ENCODE measurements at regions not wholly inside any gene's neighbourhood (a gene's known extent, or its start where the extent isn't known, plus 50 kb on each side); places are given as distances from the start of the nearest gene placed in this dataset.
"Not testable (repeated sequence)": the region's sequence is repeated elsewhere in the genome, so short reads cannot be mapped to it uniquely, and the experiment has no call there.

DNA sequence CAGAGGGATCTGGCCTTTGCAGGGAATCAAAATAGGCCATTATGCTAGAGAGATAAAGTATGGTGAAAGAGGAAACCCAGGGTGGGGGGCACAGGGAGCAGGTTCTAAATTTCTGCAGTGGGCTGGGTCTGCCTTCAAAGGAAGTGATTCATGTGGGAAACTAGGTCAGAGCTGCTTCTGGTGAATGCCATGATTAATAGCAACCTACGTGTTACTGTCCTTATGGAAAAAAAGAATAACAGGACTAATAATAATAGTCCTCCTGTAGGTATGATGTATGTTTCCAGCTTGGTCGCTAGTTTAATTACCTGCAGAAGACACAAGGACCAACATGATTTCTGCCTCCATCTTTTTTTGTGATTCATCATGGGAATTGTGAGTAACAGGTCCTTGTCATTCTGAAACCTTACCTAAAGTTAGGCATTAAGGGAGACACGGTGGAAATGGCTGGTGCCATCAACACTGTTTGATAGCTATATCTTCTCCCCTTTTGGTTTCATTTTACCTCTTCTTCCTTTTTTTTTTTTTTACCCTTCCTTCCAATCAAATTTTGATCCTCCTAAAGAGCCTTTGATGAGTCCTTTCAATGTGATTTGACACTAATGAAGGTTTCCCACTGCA is 180.4 kb downstream of the CPEB2 start:
- peaks cover 3 to 7% (median 5%) of the 10 kb centered on the region in 3 donors for H3K4me1 Mint-ChIP-seq
- no peak overlapping the region for H3K27ac Mint-ChIP-seq
- H3K9me3 Mint-ChIP-seq = peaks cover 0 to 2% (median 0%) of the 10 kb centered on the region in 3 donors
- H3K36me3 Mint-ChIP-seq = no peaks in the 10 kb centered on the region
- H3K4me3 Mint-ChIP-seq = peak overlapping the region in 2 of 4 donors; percentile 5 to 67
- H3K27me3 Mint-ChIP-seq = no peaks in the 10 kb centered on the region

DNA sequence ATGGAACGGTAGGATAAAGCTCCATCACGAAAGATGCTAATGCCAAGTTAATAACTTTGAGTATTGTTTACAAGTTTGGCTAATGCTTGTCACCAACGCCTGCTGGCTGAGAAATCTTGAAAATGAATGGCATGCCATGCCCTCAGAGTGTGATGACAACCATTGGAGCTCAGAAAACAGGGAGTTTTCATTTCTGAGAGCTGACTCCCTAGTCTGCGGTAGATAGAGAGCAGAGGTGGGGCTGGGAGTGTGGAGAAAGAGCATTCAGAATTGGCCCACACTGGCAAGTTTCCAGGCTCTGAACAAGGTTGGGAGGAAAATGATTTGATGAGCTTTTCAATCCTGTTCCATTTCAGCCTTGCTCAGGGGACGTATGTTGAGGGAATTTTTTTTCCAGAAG is 183.9 kb downstream of the CPEB2 start:
- Mint-ChIP-seq H3K27ac (no peak overlapping the region), H3K4me1 (peaks cover 3 to 13% (median 11%) of the 10 kb centered on the region in 3 donors), H3K36me3 (no peaks in the 10 kb centered on the region), H3K9me3 (peaks cover 0 to 2% (median 0%) of the 10 kb centered on the region in 3 donors), H3K4me3 (no peak overlapping the region), H3K27me3 (no peaks in the 10 kb centered on the region)

- H3K36me3 Mint-ChIP-seq = no peaks in the 10 kb centered on the region
These were observed 184.5 kb downstream of the CPEB2 start for GRCh38 chr4:15186806-15187205.

GRCh38 chr4:15188605-15189539 is 186.6 kb downstream of the CPEB2 start:
- Mint-ChIP-seq H3K4me3 (peak overlapping the region in 1 of 4 donors; percentile 35), H3K27me3 (no peaks in the 10 kb centered on the region), H3K9me3 (no peaks in the 10 kb centered on the region), H3K27ac (no peak overlapping the region), H3K36me3 (no peaks in the 10 kb centered on the region), H3K4me1 (peaks cover 0 to 7% (median 6%) of the 10 kb centered on the region in 3 donors)

More at GRCh38 chr4:15186806-15187205, 184.5 kb downstream of the CPEB2 start:
- no peak overlapping the region for H3K27ac Mint-ChIP-seq
- H3K9me3 Mint-ChIP-seq = peaks cover 0 to 2% (median 0%) of the 10 kb centered on the region in 3 donors
- H3K27me3 Mint-ChIP-seq = no peaks in the 10 kb centered on the region
- no peak overlapping the region for H3K4me3 Mint-ChIP-seq
- peaks cover 3 to 13% (median 12%) of the 10 kb centered on the region in 3 donors for H3K4me1 Mint-ChIP-seq

GRCh38 chr4:15194520-15194919 is 192.2 kb downstream of the CPEB2 start:
- no peaks in the 10 kb centered on the region for H3K36me3 Mint-ChIP-seq
- H3K4me3 Mint-ChIP-seq = no peak overlapping the region
- no peak overlapping the region for H3K27ac Mint-ChIP-seq
- peaks cover 0 to 2% (median 0%) of the 10 kb centered on the region in 3 donors for H3K4me1 Mint-ChIP-seq
- peaks cover 2% of the 10 kb centered on the region for H3K27me3 Mint-ChIP-seq
- no peaks in the 10 kb centered on the region for H3K9me3 Mint-ChIP-seq

DNA sequence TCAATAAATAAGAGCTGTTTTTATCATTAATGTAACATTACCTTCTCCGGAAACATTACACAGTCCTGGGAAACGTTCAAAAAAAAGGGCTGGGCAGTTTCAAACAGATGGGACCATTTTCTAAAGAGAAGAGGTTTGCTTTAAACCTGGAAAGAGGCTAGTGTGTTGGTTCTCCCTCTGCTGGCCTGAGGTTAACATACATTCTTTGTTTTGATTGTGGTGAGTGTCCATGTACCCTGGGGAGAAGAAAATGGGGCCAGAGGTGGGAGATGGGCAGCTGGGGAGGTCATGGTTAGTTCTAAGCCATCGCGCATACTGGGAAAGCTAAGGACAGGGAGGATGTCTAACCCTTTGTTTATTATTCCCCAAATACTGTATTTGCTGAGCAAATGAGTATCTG is 194.7 kb downstream of the CPEB2 start:
- H3K4me1 Mint-ChIP-seq = no peaks in the 10 kb centered on the region
- H3K27me3 Mint-ChIP-seq = peaks cover 2% of the 10 kb centered on the region
- no peaks in the 10 kb centered on the region for H3K9me3 Mint-ChIP-seq
- no peak overlapping the region for H3K4me3 Mint-ChIP-seq
- no peaks in the 10 kb centered on the region for H3K36me3 Mint-ChIP-seq
- no peak overlapping the region for H3K27ac Mint-ChIP-seq

DNA sequence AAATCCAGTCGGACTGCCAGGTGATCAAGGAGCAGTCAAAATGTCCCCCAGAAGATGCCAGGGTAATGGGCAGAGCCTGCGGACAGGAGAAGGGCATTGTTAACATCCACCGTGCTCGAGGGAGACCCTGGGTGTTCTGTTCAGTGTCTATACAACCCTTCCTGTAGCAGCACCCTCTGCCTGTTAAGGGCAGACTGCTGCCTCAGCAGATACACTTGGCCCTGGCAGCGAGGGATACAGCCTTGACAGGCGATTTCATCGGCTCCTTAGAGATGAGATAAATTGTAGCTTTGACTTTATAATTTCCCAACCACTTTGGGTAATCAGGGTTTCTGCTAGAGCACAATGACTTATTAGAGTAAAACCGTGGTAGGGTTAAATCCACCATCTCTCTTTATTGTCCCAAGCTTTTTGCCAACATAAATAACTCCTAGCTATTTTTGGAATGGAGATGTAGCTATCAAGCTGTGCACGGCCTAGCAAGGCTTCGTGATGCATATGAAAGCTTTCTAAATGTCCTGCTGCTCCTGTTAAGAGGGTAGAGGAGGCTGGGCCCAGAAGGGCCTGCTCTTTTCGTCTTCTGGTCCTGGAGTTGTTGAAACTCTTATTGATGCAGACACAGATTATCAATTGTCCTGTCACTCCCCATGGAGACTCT is 195.9 kb downstream of the CPEB2 start:
- H3K27ac Mint-ChIP-seq = no peak overlapping the region
- no peaks in the 10 kb centered on the region for H3K9me3 Mint-ChIP-seq
- H3K36me3 Mint-ChIP-seq = no peaks in the 10 kb centered on the region
- no peaks in the 10 kb centered on the region for H3K4me1 Mint-ChIP-seq
- peaks cover 2% of the 10 kb centered on the region for H3K27me3 Mint-ChIP-seq
- no peak overlapping the region for H3K4me3 Mint-ChIP-seq

DNA sequence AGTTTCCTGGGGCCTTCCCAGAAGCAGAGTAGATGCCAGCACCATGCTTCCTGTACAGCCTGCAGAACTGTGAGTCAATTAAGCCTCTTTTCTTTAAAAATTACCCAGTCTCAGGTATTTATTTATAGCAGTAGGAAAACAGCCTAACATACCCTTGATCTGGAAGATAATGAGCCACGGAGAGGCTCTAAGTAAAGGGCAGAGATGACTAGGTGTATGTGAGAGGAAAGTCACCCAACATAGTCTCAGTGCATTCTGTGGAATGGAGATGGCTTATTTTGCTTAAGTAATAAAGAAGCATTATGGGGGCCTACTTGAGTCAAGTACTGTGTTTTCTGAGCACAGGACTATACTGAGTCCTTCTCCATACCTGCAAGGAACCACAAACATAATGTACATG is 199.5 kb downstream of the CPEB2 start:
- Mint-ChIP-seq H3K27me3 (peaks cover 1% of the 10 kb centered on the region), H3K4me3 (no peak overlapping the region), H3K36me3 (no peaks in the 10 kb centered on the region), H3K4me1 (peaks cover 0 to 2% (median 0%) of the 10 kb centered on the region in 3 donors), H3K27ac (no peak overlapping the region), H3K9me3 (peaks cover 3 to 13% (median 6%) of the 10 kb centered on the region in 3 donors)

GRCh38 chr4:15202481-15202880 is 200.2 kb downstream of the CPEB2 start:
- H3K27me3 Mint-ChIP-seq = peaks cover 1% of the 10 kb centered on the region
- no peak overlapping the region for H3K4me3 Mint-ChIP-seq

DNA sequence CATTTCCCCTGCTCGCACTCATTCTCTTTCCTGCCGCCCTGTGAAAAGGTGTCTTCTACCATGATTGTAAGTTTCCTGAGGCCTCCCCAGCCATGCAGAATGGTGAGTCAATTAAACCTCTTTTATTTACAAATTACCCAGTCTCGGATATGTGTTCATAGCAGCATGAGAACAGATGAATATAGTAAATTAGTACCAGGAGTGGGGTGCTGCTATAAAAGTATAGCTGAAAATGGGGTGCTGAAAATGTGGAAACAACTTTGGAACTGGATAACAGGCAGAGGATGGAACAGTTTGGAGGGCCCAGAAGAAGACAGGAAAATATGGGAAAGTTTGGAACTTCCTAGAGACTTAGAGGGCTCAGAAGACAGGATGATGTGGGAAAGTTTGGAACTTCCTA is 204.2 kb downstream of the CPEB2 start:
- not testable (repeated sequence) for H3K4me1 Mint-ChIP-seq, H3K27me3 Mint-ChIP-seq, H3K36me3 Mint-ChIP-seq, H3K4me3 Mint-ChIP-seq, H3K27ac Mint-ChIP-seq
- H3K9me3 Mint-ChIP-seq = peaks cover 5 to 30% (median 11%) of the 10 kb centered on the region in 3 donors

More at GRCh38 chr4:15202481-15202880, 200.2 kb downstream of the CPEB2 start:
- peaks cover 5 to 20% (median 7%) of the 10 kb centered on the region in 3 donors for H3K9me3 Mint-ChIP-seq
- no peak overlapping the region for H3K27ac Mint-ChIP-seq
- H3K4me1 Mint-ChIP-seq = peaks cover 0 to 2% (median 0%) of the 10 kb centered on the region in 3 donors
- H3K36me3 Mint-ChIP-seq = no peaks in the 10 kb centered on the region

DNA sequence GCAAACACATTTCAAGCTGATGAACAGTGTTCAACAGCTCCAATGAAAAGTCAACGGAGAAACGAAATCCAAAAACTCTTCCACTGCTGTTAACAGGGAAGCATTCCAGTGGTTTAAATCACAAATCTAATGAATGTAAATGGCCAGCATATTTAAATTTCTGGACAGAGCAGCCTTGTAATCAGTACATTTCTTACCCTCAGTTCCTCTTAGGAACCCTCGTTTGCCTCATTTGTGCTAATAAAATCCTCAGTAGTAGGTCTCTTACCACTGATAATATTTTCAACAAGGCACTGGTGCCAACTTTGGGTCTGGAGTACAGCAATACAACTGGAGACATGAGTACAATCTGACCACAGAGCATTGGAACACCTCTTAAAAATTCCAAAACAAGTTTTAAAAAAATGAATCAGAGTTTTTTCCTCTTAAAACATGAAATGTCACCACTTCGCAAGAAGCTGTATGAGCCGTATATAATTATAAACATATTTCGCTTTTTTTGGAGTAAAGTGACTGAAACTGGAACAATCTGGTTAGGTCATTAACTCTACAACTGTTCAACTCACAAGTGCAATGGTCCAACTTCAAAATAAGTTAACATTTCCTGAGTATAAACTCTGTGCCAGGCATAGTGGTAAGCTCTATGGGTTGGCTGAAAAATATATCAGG is 211.2 kb downstream of the CPEB2 start:
- H3K36me3 Mint-ChIP-seq = peaks cover 1% of the 10 kb centered on the region
- peaks cover 2% of the 10 kb centered on the region for H3K27me3 Mint-ChIP-seq
- H3K27ac Mint-ChIP-seq = no peak overlapping the region
- H3K4me3 Mint-ChIP-seq = no peak overlapping the region
- H3K4me1 Mint-ChIP-seq = no peaks in the 10 kb centered on the region
- peaks cover 0 to 2% (median 2%) of the 10 kb centered on the region in 3 donors for H3K9me3 Mint-ChIP-seq

DNA sequence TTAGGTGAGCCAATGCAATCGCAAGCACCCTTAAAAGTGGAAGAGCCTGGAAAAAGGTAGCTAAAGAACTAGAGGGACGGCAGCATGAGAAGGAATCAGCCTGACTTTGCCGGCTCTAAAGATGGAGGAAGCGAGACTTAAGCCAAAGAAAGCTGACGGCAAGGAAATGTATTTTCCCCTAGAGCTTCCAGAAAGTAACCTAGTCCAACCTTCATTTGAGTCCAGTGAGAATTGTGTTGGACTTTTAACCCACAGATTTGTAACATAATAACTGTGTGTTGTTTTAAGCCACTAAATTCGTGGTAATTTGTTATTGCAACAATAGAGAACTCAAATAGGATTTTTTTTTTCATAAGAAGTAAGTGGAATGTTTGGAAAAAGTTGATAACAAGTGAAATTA is 212.7 kb upstream of the C1QTNF7 start:
- no peaks in the 10 kb centered on the region for H3K9me3 Mint-ChIP-seq
- H3K4me3 Mint-ChIP-seq = no peak overlapping the region
- H3K27ac Mint-ChIP-seq = no peak overlapping the region
- no peaks in the 10 kb centered on the region for H3K4me1 Mint-ChIP-seq
- peaks cover 2% of the 10 kb centered on the region for H3K27me3 Mint-ChIP-seq
- peaks cover 1% of the 10 kb centered on the region for H3K36me3 Mint-ChIP-seq

DNA sequence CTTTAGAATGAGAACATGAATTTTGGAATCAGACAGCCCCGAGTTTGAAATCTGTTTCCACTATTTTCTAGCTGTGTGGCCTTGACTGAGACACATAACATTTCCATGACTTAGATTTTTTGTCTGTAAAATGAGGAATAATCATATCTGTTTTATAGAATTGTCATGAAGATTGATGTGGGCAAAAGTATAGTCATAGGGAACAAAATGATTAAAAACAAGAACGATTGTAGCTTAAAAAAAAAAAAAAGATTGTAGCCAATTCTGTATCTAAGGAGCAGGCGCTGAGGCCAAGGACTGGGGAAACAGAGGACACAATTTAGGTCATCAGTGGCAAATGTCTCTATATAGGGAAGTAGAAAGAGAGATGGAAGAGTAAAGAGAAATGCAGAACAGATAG is 201.6 kb upstream of the C1QTNF7 start:
- no peaks in the 10 kb centered on the region for H3K4me1 Mint-ChIP-seq

DNA sequence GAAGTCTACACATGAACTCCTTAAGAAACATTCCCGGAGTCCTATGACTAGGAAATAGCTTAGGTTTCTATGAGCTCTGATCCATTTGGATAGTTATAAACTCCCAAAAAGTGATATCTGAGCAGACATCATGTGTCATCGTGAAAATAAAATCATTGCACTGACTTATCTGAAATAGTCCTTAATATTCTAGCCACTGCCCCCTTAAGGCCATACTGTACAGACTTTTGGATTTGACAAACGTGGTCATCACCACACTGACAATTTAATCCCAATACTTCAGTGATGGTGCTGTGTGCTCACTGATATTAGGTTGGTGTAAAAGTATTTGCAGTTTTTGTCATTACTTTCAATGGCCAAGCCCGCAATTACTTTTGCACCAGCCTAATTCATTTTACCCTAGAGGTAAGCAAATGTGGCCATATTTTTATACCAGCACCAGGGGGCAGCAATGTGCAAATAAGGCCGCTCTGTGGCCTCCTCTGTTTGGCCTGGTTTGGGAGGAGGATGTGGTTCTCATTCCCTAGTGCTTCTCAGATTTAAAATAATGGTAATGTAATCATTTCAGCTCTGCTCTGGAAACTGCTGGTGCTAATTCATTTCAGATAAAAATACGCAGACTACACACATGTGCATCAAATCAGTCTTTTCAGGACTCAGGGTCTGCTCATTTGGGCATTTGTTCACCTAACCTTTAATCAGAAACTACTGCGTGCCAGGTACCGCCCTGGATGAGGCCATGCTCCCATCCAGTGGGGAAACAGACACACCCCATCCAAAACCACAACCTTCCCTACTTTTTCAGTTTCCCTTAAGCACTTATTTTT is 196.4 kb upstream of the C1QTNF7 start:
- H3K27me3 Mint-ChIP-seq = no peaks in the 10 kb centered on the region
- peaks cover 5 to 15% (median 6%) of the 10 kb centered on the region in 3 donors for H3K4me1 Mint-ChIP-seq
- H3K27ac Mint-ChIP-seq = no peak overlapping the region

More for the DNA sequence above, 201.6 kb upstream of the C1QTNF7 start:
- Mint-ChIP-seq H3K9me3 (no peaks in the 10 kb centered on the region), H3K36me3 (no peaks in the 10 kb centered on the region), H3K4me3 (no peak overlapping the region), H3K27me3 (no peaks in the 10 kb centered on the region), H3K27ac (no peak overlapping the region)

More for the DNA sequence above, 196.4 kb upstream of the C1QTNF7 start:
- no peaks in the 10 kb centered on the region for H3K36me3 Mint-ChIP-seq
- H3K9me3 Mint-ChIP-seq = no peaks in the 10 kb centered on the region
- no peak overlapping the region for H3K4me3 Mint-ChIP-seq
